Activated B cell treated with CpG ODN at 0.5 μM for 24 hours (primary cell): ENCODE measurements at regions not wholly inside any gene's neighbourhood (a gene's known extent, or its start where the extent isn't known, plus 50 kb on each side); places are given as distances from the start of the nearest gene placed in this dataset.
A peak's percentile ranks its signal among the peaks of the same experiment; 100 is the strongest.

Experiments
- ATAC-seq: fragments of 200-7000 bp; cut with Tn5 transposase; one replicate; pipeline ENCODE4 v1.10.0; 2021; ENCODE audit warnings: low read depth, mild to moderate bottlenecking, moderate library complexity
- CTCF ChIA-PET: fragments of 350-600 bp; sonication (Branson Sonifier 250); formaldehyde crosslinking; loops from one replicate; lab custom pipeline; 2021; ENCODE audit warnings: antibody characterized with exemption; lab: Charles Lee
- POLR2A ChIA-PET: fragments of 350-600 bp; sonication (Branson Sonifier 250); formaldehyde crosslinking; loops from one replicate; lab custom pipeline; 2021; ENCODE audit warnings: antibody characterized with exemption; lab: Charles Lee
- DNase-seq: peaks from one replicate; pipeline ENCODE4 v3.0.0; 2022
- H3K27ac Mint-ChIP-seq: one replicate; pipeline ENCODE4 v1.8.0; 2020; ENCODE audit warnings: mixed read lengths
- H3K27me3 Mint-ChIP-seq: one replicate; pipeline ENCODE4 v1.8.0; 2021; ENCODE audit warnings: mixed read lengths
- H3K36me3 Mint-ChIP-seq: one replicate; pipeline ENCODE4 v1.8.0; 2021; ENCODE audit warnings: low read depth, mixed read lengths
- H3K4me1 Mint-ChIP-seq: one replicate; pipeline ENCODE4 v1.8.0; 2021; ENCODE audit warnings: mixed read lengths
- H3K4me3 Mint-ChIP-seq: one replicate; pipeline ENCODE4 v1.8.0; 2020; ENCODE audit warnings: mild to moderate bottlenecking, mixed read lengths
- H3K9me3 Mint-ChIP-seq: one replicate; pipeline ENCODE4 v1.8.0; 2020; ENCODE audit warnings: mixed read lengths
- CTCF ChIP-seq: fragments of 200-600 bp; IDR thresholded peaks from one replicate; pipeline ENCODE4 v1.8.0; 2022; ENCODE audit warnings: antibody characterized with exemption, mild to moderate bottlenecking
- intact Hi-C: fragments of 100-400 bp; cut with micrococcal nuclease; formaldehyde crosslinking; loops from one replicate; pipeline ENCODE4 v1.15.1; 2024

GRCh38 chr1:83693427-83694126 lies 305.4 kb downstream of the TTLL7 start:
- no peak for TF ChIP-seq CTCF
- Mint-ChIP-seq H3K27me3 (peaks cover 4% of the 10 kb centered on the region), H3K27ac (peak overlapping the region; percentile 46), H3K9me3 (peaks cover 5% of the 10 kb centered on the region), H3K36me3 (no peaks in the 10 kb centered on the region), H3K4me1 (peaks cover 51% of the 10 kb centered on the region), H3K4me3 (peak overlapping the region; percentile 85)
- ATAC-seq (no peak), DNase-seq (no peak)
- CTCF ChIA-PET = no interaction called here
- POLR2A ChIA-PET = interaction anchor here (0.6 to 1.3 kb wide), 5 partner anchors 20 to 193 kb away, joined by 3 to 6 read pairs (median 5); no protein-coding TSS in a partner anchor
- intact Hi-C loops = loop anchor here (5.0 kb wide), 2 partner anchors 69 to 164 kb away; no protein-coding TSS in a partner anchor

GRCh38 chr1:83692524-83693381 lies 306.2 kb downstream of the TTLL7 start:
- intact Hi-C loops = loop anchor here (5.0 kb wide), 2 partner anchors 70 to 165 kb away; no protein-coding TSS in a partner anchor
- no peak for TF ChIP-seq CTCF
- Mint-ChIP-seq H3K27me3 (peaks cover 4% of the 10 kb centered on the region), H3K4me3 (peak overlapping the region; percentile 85), H3K9me3 (peaks cover 5% of the 10 kb centered on the region), H3K27ac (peak overlapping the region; percentile 73), H3K4me1 (peaks cover 51% of the 10 kb centered on the region), H3K36me3 (no peaks in the 10 kb centered on the region)
- CTCF ChIA-PET = no interaction called here
- POLR2A ChIA-PET = interaction anchor here (0.6 to 1.3 kb wide), 5 partner anchors 19 to 192 kb away, joined by 3 to 6 read pairs (median 5); no protein-coding TSS in a partner anchor
- ATAC-seq = peak; percentile 63
- DNase-seq = no peak

- peak overlapping the region; percentile 85 for H3K4me3 Mint-ChIP-seq
- no peak for ATAC-seq
- intact Hi-C loops = loop anchor here (5.0 kb wide), 2 partner anchors 70 to 165 kb away; no protein-coding TSS in a partner anchor
These were observed 306.9 kb downstream of the TTLL7 start for GRCh38 chr1:83691953-83692500.

GRCh38 chr1:83689921-83690868 lies 308.7 kb downstream of the TTLL7 start:
- POLR2A ChIA-PET = no interaction called here
- H3K27me3 Mint-ChIP-seq = peaks cover 4% of the 10 kb centered on the region

More at GRCh38 chr1:83691953-83692500, 306.9 kb downstream of the TTLL7 start:
- Mint-ChIP-seq H3K27me3 (peaks cover 4% of the 10 kb centered on the region), H3K9me3 (peaks cover 5% of the 10 kb centered on the region), H3K27ac (peak overlapping the region; percentile 50), H3K4me1 (peaks cover 47% of the 10 kb centered on the region), H3K36me3 (no peaks in the 10 kb centered on the region)
- ChIA-PET POLR2A (no interaction called here), CTCF (no interaction called here)
- DNase-seq = no peak
- TF ChIP-seq CTCF = no peak

More at GRCh38 chr1:83689921-83690868, 308.7 kb downstream of the TTLL7 start:
- no peaks in the 10 kb centered on the region for H3K36me3 Mint-ChIP-seq
- DNase-seq (no peak), ATAC-seq (no peak)
- H3K9me3 Mint-ChIP-seq = peaks cover 5% of the 10 kb centered on the region
- CTCF ChIA-PET = no interaction called here
- H3K4me3 Mint-ChIP-seq = no peak overlapping the region
- H3K4me1 Mint-ChIP-seq = peaks cover 37% of the 10 kb centered on the region
- intact Hi-C loops = loop anchor here (5.0 kb wide), 2 partner anchors 72 to 167 kb away; no protein-coding TSS in a partner anchor
- no peak overlapping the region for H3K27ac Mint-ChIP-seq
- no peak for TF ChIP-seq CTCF
